TTC549 (cell line): ENCODE measurements at regions not wholly inside any gene's neighbourhood (a gene's known extent, or its start where the extent isn't known, plus 50 kb on each side); places are given as distances from the start of the nearest gene placed in this dataset.

Experiments
- FAIRE-seq: peaks from 2 replicates; lab custom pipeline; 2012; peaks lifted over from hg19 to GRCh38; lab: Jason Lieb, UNC

DNA sequence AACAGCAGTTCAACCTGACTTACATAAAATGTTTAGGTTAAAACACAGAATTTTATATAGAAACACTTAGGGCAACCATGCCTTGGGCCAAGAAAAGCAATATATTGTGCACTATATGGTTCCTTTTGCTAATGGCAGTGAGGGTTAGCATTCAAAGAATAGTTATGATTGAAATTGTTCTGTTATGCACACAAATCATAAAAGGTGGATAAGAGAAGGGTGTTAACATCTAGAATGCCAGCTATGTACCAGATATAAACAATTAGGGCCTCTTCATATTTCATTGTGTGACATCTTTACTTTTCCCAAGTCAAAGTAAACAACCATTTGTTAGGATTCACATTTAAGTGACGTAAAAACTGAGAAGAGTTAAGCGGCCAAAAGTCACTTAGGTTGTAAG lies 308.0 kb upstream of the B3GALT2 start:
- no peak for FAIRE-seq

DNA sequence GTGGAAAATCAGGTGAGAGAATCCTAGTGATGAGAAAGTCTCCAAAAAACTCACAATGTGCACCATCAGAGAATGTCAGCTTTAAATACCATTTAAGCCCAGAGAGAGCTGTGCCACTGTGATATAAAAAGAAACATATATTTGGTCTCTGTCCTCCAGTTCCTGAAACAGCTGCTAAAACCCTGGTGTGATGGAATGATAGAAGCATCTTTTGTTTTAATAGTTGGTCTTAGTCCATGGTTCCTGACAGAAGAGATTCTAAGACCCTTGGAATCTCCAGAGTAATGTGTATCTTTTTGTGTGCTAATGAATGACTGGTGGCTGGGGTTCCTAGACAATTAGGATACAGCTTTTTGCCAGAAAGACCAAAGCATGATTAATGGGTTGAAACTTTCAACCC lies 302.8 kb upstream of the B3GALT2 start:
- FAIRE-seq, result no peak

DNA sequence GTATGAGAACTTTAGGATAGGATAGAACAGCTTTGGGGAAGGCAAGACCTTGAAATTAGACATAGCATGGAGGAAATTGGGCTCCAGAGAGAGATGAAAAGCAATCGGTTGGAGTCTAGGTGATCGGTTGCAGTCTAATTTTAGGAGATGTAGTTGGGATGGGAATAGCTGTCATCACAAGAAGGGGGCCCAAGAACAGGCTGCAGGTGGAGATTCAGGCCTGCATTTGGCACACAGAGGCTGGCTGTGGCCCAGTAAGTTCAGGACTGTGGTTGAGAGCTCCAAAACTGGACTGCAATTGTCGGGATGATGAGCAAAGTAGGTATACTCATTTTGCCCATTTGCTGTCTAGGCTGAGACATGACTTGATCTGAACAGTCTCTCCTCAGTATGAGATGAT lies 301.3 kb upstream of the B3GALT2 start:
- no peak for FAIRE-seq

DNA sequence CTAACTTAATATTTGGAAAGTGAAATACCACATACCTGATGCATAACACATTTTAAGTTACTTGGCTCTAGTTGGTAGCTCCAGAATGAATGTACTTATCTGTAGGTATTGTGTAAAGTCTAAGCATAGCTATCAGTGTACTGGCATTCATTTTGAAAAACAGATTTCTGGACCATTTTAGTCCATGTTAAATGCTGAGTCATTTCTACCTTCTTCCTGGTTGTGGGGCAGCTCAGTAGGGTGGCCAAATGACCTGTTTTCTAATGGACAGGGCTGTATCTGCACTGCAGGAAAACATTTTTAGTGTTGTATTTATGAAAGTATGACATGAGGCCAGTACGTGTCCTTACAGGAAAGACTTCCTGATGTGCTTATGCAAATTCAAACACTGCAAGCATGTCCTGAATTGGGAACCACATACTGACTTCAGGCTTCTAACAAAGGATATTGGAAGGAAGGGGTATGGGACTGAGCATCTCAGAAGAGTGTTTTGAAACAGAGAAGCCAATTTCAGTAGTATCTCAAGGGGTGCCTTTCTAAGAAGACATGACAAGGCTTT lies 300.3 kb upstream of the B3GALT2 start:
- FAIRE-seq, result no peak

DNA sequence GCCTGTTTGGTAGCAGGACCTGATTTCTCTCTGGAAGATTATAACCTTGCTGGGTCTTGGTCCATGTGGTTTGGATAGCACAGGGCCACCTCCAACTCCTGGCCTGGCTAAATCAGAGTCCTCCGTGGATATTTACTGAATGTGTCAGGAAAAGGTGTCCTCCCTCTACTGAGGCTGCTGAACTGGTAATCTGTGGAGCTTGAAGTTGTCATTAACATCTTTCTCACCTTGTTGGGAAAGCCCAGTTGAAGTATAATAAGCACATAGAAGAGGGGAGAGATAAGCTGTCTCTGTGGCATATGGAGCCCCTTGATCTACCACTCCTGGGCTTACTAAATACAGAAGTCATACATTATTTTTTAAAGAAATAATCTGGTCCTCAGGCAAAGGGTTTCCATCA lies 294.3 kb upstream of the B3GALT2 start:
- no peak for FAIRE-seq

DNA sequence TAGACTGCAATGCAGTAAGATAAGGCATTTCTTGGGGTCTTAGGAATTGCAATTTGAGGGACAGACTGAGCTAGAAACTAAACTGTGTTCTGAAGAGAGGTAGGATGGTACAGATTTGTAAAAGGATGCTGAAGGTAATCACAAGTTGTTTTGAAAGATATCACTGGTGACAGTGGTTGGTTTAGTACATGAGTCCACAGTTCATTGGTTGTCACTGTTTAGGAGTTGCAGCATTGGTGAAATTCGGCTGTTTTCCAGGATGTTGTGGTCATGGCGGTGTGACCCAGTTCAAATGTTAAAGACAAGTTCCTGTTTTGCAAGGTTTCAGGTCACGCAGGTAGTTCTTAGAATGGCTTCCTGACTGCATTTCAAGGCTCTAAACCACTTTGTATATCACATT lies 292.8 kb upstream of the B3GALT2 start:
- FAIRE-seq, result no peak

DNA sequence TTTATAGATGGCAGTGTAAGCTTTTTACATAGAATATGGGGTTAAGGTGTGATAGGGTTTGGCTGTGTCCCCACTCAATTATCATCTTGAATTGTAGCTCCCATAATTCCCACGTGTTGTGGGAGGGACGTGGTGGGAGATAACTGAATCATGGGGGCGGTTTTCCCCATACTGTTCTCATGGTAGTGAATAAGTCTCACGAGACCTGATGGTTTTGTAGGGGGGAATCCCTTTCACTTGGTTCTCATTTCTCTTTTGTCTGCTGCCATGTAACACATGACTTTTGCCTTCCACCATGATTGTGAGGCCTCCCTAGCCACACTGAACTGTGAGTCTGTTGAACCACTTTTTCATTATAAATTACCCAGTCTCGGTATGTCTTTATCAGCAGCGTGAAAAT lies 290.3 kb upstream of the B3GALT2 start:
- no peak for FAIRE-seq

DNA sequence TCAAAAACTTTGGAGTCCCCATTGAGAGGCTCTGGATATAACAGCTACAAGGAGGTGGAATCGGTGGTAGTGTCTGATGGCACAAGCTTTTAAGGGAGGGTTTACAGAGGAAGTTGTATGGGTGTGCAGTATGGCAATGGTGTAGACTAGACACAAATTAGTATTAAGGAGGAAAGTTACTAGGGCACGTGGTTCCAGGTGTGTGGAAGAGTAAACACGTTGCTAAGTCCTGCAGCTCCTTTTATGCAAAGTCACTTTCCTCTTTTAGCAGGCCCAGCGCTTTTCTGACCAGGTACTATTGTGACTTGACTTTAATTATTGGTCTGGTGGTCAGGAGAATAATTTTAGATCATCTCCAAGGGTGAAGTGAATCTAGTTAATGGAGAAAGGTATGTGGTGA lies 287.5 kb upstream of the B3GALT2 start:
- FAIRE-seq, result no peak

DNA sequence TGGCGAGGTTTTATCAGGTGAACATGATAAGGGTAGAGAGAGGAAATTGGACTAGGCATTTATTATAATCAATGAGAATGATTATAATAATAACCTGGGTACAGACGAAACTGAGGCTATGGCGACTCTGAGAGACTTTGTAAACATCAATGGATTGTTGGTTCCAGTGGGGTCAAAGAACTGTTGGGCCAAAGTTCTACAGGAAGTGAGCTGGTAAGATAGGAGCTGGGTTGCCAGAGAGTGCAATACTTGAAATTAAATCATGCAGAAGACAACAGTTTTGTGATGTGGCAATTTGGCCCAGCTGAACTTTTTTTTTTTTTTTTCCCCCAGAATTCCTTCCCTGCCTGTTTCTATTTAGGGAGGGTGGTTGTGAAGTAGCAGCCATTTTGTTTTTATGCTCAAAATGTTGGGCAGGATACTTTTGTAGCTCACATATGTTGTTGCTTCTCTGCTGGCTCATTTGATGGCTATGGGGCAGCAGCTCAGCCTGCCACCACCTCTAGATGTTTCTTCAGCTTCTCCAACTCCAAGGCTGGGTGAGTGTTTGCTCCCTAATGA lies 286.5 kb upstream of the B3GALT2 start:
- no peak for FAIRE-seq

DNA sequence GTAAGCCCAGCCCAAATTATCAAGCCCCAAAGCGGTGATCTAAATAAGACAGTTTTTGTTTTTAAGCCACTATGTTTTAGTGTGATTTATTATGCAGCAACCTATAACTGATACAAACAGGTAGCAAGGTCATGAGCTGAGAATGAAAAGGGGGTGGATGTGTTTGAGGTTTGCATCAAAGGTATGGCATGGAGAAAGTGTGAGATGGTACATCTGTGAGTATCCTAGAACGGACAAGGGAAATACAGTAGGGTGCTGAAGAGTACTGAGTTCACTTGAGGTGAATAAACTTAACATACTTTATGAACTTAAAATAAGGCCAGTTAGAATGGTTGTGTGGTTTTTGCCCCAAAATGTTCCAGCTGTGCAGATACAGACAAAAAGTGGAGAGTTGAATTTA lies 286.0 kb upstream of the B3GALT2 start:
- no peak for FAIRE-seq

DNA sequence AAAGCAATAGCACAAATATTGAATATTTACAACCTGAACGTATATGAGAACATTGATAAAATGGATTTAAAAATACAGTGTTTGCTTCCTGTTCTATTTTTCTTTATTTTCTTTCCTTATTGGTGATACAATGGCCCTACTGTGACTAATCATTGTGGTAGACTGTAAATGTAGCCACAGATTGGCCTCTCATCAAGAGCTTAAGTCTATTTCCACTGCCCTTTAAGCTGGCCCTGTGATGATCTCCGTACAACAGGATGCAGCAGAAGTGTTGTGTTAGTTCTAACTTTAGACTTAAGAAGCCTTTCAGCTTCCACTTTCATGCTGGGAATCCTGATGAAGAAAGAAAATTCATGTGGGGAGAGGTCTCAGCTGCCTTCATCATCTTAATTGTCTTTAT lies 285.6 kb upstream of the B3GALT2 start:
- FAIRE-seq, result no peak

DNA sequence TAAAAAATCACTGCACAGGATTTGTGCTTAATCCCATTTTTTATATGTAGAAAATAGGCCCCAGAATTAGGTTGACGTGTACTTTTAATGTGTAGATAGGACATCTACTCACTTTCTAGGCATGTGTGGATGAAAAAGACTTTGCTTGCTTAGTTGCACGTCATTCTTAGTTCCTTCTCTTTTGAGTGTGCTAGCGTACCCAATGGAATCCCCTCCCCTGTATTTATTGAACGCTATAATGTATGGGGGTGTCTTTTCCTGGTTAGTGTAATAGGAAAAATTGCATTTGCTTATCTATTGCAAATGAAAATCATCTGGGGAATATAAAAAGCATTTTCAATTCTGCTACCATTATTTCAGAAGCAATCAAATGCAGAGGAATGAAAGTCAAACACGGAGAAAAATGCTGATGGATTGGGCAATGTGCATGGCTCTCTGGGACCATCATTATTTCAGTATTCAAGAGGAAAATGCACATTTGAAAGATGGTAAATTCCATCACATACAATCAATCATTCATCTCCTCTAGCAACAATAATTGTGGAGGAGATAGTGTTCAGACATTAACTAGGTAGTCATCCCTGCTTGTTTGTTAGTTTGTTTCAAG lies 277.0 kb upstream of the B3GALT2 start:
- FAIRE-seq, result no peak

DNA sequence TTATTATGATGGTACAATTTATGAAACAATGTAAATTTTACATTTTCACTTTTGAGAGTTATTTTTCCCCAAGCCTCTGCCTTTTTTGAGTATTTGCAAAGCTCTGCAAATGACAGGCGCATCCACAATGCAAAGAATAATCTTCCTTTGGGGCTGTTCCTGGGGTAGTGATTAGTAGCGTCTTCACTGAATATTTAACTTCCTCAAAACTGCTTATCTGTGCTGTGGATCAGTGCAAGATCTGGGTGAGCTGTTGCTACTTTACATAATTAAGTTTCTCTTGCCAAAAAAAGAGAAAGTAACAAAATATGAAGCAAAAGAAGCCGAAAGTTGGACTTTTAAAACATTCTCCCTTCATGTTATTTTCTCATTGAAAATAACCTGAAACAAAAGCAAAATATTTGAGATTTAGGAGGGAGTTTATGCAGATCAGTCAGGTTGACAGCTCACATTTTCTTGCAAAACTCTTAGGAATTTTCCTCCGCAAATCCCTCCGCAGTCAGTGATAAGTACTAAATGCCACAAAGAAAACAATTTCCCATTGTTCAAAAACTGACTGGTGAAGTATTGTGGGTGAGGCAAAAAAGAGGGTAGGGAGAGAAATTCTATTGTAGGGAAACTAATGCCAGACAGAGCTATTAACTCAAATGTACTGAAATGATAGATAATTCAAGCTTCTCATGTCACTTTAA lies 276.4 kb upstream of the B3GALT2 start:
- no peak for FAIRE-seq

DNA sequence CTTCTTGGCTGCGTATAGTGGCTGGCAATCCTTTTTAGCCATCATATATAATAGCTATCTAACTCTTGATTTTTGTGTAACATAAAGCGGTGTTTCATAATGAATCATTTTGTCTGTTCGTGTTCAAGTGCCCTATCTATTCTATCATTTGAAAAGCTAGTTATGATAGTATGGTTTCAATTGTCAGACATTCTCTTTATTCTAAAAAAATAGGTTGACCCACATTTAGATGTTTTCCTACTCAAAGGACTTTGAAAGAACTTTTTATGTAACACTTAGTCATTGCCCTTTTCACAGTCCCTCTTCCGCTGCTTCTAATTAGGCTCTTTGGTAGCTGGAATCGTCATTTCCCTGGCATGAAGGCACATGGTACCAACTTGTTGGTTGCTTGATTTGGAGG lies 272.2 kb upstream of the B3GALT2 start:
- FAIRE-seq, result no peak

DNA sequence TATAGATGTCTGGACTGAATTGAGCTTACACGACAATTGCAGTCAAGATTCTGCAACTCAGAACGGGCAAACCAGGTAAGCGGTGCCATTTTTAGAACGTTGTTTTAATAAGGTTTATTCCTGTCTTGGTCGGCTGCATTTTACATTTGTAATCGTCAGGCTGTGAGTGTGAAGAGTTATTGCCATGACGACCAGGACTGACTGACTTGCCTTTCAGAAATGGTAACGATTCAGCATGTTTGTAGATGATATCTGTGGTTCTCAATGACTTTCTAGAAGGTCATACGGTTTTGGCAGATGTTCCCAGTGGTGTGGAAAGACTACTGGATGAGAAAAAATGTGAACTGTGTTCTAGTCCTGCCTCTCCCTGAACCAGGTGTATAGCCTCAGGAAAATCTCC lies 271.3 kb upstream of the B3GALT2 start:
- no peak for FAIRE-seq

DNA sequence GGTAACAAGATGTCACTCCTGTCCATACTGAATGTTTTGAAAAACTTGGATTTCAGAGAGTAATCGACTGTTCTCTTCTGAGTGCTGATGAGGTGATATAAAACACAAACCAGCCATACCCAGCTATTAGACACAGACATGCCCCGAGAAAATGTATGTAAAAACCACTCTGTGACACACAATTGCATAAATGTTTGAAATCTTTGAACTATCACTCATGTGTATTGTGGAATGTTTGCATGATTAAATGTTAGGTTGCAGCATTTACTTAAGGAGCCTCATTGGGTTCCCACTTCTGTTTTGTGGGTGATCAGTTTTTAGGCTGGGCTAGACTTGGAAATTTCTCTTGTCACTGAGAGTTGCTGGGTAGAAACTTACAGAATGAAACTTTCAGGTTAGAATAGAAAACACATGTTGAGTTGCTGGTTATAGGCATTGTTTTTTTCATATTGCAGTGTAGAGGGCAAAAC lies 270.4 kb upstream of the B3GALT2 start:
- no peak for FAIRE-seq

DNA sequence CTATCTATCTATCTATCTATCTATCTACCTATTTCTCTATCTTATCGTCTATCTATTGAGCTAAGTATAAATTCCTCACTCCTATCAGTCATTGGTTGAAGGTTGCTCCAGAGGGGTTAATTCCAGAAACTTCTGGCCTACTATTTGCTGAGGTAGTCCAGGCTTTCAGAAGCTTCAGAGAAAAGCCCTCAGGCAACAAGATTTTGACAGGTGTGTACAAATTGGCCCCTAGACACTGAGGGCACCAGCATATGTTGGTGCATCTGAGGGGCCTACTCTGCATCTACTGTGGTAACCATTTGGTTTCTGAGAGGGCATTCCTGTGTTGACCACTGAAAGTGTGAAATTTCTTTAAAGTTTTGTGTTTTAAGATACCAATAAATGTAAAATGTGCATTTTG lies 265.2 kb upstream of the B3GALT2 start:
- no peak for FAIRE-seq

DNA sequence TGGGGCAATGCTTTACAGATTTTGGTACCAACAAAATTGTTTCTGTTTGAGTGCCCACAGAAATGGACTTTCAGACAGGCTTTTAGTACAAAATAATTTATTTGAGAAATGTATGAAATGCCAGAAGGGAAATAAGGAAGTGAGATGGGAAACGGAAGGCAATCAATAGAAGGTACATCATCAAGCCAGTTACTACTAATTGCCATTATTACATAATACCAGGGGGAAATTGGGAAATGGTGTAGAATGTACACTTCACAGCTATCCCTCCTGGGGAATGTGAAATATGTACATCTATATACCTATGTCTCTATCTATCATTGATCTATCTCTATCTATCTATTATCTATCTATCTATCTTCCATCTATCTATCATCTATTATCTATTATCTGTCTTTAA lies 264.6 kb upstream of the B3GALT2 start:
- FAIRE-seq, result no peak

DNA sequence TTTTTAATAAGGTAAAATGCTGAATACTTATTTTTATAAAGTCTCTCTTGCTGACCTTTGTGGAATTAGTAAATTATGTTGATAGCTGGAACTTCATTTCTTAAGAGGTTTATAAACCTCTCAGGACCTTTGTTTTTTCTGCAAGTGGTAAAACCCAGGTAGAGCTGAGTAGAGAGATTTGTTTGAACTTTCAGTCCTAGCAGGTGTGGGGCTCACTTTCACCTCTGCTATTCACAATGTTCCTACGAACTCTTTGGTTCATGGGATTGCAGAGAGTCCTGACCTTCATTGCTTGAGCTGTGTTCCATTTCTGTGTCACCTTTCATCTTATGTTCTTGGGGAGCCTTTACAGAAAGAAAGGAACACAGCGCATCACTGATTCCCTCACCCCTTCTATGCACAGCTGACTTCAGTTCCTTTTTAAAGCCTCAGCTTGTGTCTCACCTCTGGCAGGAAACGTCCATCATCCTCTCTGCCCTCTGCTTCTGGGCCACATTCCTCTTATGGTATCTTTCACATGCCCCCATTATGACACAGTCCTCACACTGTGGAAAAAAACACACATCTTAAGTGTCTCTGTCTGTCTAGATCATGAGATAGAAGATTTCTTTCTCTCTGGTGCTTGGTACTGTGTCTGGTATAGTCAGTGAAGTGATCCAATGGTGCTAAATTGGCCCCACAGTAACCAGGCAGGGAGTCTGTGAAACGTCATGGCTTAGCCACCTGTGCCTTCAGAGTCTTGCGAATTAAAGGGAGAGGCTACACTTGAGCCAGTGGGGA lies 262.5 kb upstream of the B3GALT2 start:
- no peak for FAIRE-seq

DNA sequence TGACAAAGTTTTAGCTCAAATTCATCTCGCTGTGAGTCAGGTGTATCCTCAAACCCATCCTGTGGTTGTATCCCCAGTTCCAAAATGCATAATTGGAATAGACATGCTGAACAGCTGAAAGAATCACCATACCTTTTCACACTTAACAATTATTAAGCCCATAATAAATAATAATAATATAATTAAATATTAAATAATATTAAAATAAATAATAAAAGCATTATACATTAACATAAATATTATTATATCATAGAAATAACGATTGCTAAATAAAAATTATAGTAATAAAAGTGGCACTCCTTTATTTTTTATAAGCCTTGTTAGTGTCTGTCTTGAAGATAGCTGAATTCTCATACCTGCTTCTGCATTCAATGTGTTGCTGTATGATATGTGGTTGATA lies 257.5 kb upstream of the B3GALT2 start:
- peak; percentile 75 for FAIRE-seq

DNA sequence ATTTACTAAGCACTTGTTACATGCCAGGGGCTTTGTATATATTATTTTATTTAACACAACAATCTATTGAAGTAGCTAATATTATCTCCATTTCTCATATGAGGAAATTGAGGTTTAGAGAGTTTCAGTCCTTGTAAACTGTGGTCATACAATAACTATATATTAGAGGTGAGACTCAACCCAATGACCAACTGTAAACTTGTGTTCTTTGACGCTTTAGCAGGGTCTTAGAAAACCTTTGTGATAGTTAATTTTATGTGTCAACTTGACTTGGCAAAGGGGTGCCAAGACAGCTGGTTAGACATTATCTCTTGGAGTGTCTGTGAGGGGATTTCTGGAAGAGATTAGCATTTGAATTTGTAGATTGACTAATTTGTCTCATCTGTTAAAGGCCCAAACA lies 252.4 kb upstream of the B3GALT2 start:
- FAIRE-seq, result no peak

DNA sequence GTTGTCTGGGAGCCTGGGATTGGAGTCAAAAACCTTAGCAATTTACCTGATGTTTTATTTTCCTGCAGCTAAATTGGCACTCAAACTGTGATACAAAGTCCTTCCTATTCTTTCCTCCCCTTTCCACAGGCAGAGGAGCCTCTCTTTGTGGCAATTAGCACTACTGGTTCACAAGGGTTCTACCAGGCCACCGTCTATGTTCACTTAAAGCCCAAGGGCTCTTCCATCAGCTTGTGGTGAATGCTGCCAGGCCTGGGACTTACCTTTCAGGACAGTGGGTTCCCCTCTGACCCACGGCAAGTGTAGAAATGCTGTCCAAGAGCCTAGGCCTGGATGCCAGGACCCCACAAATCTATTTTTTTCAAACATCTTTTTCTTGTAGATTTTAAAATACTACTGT lies 251.9 kb upstream of the B3GALT2 start:
- FAIRE-seq, result no peak

DNA sequence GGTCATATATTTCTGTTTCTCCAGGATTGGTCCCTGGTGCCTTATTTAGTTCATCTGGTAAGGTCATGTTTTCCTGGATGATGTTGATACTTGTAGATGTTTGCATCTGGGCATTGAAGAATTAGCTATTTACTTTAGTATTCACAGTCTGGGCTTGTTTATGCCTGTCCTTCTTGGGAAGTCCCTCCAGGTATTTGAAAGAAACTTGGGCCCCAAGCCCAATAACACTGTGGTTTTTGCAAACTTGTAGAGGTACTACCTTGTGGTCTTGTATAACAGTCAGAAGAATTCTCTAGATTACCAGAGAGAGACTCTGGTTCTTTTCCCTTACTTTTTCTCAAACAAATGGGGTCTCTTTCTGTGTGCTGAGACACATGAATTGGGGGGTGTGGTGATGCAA lies 251.4 kb upstream of the B3GALT2 start:
- no peak for FAIRE-seq
